Activated CD4-positive, alpha-beta T cell treated with anti-CD3 and anti-CD28 coated beads for 48 hours (primary cell): ENCODE measurements at regions not wholly inside any gene's neighbourhood (a gene's known extent, or its start where the extent isn't known, plus 50 kb on each side); places are given as distances from the start of the nearest gene placed in this dataset.
"Not testable (repeated sequence)": the region's sequence is repeated elsewhere in the genome, so short reads cannot be mapped to it uniquely, and the experiment has no call there.

Experiments
- DNase-seq: peaks from one replicate; pipeline ENCODE4 v3.0.0-alpha.2; 2020

DNA sequence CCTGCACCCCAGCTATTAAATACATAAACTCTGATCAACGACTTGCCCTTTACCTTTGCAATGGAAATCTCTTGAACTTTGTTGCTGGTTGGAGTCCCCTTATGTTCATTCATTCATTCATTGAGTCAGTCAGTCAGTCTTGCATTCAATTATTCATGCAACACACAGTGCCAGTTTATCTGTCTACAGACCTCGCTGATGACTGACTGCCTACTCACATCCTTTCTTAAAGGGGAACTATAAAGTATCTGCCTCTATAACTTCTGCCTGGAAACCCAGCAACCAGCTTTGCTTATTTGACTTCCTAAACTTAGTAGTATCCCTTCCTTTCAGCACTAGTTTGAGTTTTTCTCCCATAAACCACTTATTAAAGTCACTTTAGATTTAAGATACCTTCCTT, 620.8 kb upstream of the ADGRL3 start:
- DNase-seq: no peak

DNA sequence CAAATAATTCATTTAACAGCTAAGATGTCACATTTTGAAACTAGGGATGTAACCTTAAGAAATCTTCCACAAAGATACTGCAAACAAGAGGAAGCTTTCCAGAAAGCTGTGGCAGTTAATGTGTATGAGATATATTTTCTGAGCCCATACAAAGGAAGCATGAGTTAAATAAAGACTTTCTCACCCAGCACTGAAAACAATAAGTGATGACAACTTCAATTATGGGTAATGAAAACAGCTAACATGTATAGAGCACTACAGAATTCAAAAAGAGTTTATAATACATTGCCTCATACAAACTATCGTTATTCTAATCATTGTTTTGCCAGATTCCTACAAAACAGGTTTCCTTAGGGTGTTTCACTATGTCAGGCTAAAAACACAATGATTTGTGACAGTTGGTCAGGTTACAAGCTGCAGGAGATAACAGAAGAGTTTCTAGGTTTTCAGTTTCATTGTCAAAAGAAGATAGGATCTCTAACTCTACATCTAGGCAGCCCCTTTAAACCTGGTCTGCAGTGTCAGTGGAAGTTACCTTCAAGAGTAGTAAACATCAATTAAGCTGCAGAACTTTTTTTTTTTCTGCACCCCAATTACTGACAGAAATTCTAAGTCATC, 618.1 kb upstream of the ADGRL3 start:
- no peak for DNase-seq

DNA sequence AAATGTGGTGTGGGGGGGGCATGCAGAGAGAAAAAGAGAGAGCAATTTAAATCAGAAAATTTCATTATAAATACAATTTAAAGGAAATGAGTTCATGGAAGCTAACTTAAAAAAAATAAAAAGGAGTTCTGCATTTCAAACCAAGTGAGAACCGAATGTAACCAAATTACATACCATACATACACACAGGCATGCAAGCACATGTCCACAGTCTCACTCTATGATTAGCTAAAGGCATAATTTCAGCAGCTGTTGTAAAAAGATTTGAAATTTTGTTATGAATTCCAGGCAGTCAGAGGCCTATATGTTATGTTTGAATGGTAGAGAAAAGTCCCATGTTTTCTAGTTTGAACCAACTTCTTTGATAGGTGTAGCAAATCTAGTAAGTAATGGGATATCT, 611.6 kb upstream of the ADGRL3 start:
- DNase-seq: no peak

DNA sequence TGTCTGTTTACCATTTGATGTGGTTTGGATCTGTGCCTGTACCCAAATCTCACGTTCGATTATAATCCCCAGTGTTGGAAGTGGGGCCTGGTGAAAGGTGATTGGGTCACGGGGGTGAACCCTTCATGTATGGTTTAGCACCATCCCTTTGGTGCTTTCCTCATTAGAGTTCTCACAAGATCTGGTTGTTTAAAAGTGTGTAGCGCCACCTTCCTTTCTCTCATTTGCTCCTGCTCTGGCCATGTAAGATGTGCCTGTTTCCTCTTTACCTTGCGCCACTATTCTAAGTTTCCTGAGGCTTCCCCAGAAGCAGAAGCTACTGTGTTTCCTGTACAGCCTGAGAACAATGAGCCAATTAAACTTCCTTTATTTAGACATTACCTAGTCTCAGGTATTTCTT, 610.7 kb upstream of the ADGRL3 start:
- DNase-seq: no peak

DNA sequence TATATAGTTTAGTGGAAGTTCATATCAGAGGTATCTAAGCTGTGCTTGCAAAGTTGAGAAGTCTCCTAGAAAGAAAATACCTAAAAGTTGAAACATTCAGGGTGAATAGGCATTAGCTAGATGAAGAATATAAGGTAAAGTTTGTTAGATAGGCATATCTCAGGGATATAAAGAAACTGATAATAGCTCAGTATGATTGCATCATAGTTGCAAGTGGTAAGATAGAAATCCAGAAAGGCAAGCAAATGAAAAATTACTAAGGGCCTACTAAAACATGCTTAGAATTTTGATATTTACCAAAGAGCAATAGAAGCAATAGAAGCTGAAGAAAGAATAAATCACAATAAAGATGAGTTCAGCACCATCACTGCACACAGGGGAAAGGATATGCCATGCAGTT, 610.0 kb upstream of the ADGRL3 start:
- DNase-seq: no peak

DNA sequence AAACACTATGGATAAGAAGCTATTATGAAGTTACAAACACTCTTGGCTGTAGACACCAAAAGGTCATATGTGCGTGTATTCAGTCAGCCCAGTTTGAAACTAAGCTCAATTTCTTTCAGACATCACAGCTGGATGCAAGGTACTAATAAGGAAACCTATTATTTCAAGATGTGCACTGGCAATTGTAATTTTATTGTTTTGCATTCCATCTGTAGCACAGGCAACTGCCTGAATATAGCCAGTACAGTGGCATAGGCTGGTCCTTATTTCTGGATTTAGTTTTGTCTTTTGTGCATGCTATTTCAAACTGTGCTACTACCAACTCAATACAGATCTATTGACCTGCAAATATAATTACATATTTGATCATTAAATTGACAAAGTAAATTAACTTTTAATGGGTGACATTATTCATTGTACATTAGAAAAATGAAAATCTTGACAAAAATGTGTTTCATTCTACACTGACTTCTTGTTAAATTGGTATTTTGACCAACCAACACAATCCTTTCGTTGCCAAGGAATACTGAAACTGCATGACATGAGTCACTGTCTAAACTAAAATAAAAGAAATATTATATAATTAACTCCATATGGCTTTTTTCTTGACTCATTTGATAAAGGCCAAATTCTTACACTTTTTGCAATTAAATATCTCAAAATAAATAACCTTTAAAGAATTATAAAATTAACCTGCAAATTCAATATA, 594.3 kb upstream of the ADGRL3 start:
- no peak for DNase-seq

DNA sequence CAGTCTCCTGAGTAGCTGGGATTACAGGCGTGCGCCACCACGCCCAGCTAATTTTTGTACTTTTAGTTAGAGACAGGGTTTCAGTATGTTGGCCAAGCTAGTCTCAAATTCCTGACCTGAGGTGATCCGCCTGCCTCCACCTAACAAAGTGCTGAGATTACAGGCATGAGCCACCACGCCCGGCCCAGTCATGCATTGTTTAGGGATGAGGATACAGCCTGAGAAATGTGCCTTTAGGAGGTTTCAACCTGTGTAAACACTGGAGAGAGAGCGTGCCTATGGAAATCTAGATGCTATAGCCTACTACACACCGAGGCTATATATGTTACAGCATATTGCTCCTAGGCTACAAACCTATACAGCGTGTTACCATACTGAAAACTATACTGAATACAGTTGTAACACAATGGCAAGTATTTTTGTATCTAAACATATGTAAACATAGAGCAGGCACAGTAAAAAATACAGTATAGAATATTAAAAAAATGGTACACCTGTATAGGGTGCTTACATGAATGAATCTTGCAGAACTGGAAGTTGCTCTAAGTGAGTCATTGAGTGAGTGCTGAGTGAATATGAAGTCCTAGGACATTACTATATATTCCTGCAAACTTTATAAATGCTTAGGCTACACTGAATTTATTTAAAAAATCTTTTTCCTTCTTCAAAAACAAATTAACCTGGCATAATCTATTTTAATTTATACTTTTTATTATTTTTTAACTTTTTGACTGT, 588.2 kb upstream of the ADGRL3 start:
- DNase-seq: no peak

DNA sequence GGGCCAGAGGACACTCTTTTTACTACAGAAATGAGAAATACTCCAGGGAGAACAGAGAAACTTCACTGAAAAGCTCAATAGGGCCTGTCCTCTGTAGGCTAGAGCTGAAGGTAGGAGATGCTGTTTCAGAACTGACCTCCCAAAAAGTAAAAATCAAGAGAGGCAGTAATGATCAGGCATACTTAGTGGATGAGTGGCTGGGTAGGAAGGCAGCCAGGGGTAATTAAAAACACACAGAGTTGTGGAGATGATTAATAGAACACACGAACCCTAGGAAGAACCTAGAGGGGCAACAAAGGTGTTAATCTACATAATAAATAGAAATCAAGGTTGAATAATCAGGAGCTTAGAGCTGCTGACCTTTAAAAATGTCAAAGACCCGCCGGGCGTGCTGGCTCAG, 582.4 kb upstream of the ADGRL3 start:
- no peak for DNase-seq

DNA sequence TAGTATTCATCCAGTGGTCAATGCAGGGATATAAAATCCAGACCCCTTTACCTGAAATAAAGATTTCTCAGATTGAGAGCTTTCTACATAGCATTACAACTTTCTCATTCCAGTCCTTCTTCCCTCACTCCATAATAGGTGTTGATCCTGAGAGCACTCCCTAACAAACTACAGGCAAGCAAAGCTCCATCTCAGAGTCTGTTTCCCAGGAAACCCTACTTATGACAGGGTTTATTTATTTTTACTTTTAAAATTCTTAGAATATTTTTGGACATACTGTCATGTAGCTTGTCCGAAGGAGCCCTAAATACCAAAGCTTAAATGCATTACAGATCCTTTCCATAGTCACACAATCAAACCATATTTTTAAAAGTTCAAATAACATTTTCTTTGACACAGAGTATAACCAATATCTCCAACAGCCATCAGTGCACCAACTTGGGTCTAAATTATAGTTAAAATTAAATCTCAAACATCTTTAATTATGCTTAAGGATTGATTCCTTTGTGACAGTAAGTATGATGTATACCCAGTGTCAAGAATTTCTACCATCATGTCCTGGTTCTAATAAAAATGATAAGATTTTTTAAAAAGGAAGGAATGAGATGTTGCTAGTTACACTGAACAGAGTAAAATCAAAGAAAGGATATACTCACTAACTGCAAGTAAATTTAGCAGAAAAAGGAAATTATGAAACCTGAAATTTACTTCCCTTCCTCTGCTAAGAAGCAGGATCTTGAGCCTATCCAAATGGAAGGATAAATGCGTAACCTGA, 580.4 kb upstream of the ADGRL3 start:
- no peak for DNase-seq

DNA sequence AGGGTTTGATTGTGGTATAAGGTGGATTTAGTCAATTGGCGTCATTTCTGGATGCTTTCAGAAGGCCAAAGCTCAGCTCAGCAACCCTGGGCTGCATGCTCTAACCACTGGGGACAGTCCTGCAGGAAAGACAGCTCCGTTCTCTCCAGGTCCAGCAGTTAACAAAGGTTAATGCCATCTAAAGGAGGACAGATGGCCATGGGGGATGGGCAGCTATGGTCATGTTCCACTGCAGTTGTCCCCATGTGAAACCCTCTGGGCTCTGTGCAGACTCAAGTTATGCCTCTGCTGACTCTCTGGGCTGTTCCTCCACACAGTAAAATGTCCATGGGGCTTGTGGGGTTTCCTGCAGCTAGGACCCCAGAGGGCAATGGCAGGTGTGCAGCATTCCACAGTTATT, 562.1 kb upstream of the ADGRL3 start:
- no peak for DNase-seq

DNA sequence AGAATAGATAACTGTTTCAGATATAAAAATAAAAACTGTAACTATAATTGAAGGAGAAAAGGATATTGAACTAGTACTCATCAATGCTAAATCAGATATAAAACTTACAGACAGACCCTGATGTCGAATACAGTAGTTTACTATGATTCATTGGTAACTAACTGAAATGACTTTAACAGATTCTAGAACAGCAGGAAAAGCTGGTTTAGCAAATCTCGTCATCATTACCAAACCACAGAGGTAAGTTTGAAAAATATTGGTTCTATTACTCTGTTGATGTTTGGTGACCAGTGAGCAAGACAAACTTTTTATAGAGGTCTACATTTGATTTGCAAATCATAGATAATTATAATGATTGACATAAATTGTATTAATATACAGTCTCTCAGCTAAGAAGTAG, 551.4 kb upstream of the ADGRL3 start:
- DNase-seq: no peak

DNA sequence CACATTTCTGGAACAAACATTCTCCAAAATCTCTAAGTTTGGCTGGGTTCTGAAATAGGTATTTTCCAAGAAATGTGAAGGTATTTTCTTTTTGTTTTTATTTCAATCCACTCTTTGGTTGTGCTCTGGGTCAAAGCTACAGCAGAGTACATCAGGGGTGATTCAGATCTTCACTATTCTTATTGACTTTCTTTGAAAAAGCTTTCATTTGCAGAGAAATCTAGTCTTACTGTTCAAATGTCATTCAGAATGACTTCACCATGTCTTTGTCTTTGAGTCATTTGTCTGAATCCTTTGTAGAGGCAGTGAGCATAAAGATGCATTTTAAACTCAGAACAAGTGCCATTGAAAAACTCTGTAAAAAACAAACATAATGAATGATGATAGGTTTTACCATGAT, 547.2 kb upstream of the ADGRL3 start:
- DNase-seq: no peak

DNA sequence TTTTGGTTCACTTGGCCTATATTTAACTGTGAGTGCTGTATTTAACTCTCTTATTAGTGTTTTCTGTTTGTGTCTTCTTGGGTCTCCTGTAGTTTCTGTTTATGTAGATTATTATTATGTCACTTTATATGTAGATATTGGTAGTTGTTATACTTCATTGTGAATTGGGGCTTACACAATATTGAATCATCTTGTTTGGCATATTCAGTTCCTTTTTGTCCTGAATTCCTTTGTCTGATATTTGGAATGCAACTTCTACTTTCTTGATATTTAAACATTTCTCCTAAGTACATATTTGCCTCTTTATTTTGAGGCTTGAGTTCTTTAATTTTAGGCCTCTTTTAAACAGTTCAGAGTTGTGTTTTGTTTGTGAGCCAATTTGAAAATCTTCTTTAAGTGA, 544.8 kb upstream of the ADGRL3 start:
- DNase-seq: no peak

DNA sequence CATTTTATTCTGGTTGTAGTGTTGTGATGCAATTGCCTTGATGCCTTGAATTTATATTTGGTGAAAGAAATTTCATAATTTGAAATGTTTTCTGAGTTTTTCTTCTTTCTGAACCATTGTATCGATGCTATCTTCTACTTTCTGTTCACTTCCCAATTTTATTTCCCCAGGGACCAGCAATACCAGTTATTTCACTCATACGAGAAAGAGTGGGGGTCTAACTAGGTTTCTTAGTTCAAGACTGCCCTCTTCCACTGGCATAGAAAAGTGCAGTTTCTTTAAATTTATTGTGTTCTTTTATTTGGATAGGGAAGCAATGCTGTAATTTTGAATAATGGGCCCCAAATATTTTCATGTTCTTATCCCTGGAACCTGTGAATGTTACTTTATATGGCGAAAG, 544.0 kb upstream of the ADGRL3 start:
- DNase-seq: no peak

DNA sequence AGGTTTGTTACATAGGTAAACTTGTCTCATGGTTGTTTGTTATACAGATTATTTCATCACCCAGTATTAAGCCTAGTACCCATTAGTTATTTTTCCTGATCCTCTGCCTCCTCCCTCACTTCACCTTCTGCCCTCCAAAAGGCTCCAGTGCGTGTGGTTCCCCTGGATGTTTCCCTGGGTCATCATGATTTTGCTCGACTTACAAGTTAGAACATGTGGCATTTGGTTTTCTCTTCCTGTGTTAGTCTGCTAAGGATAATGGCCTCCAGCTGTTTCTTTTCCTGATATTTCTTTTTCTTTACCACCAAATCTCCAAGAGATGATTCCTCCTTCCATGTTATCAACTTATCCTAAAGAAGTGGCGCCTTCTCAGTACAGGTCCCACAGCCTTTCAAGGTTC, 543.1 kb upstream of the ADGRL3 start:
- DNase-seq: no peak

DNA sequence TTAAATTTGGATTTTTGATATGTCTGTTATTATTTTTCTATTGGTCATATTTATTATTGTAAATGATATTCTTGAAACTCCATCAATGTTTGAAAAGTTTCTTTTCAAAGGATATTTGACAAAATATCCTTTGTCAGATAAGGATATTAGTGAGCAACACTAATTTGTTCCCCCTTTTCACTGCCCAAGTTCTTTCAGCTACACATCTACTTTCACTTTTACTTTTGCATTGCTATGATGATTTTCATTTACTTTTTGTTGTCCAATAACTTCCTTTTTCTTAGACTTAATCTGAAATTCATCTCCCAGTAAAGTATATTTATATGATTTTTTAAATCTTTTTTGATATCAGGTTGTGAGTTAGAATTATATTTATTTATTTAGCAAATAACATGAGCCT, 542.3 kb upstream of the ADGRL3 start:
- no peak for DNase-seq

DNA sequence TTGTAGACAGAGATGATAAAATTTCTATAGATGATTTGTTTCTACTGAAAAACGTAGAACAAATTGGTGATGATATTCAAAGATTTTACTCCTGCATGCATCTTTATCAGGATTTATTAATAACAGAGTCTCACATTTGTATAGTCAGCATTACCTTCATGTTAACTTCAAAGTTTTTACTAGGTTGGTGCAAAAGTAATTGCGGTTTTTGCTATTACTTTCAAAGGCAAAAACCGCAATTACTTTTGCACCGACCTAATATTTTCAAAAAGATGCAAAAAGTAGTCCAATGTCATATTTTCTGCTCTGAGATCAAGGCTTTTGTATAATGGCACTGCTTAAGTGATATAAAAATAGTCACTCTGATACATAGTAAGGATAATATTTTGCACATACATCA, 536.4 kb upstream of the ADGRL3 start:
- DNase-seq: no peak

DNA sequence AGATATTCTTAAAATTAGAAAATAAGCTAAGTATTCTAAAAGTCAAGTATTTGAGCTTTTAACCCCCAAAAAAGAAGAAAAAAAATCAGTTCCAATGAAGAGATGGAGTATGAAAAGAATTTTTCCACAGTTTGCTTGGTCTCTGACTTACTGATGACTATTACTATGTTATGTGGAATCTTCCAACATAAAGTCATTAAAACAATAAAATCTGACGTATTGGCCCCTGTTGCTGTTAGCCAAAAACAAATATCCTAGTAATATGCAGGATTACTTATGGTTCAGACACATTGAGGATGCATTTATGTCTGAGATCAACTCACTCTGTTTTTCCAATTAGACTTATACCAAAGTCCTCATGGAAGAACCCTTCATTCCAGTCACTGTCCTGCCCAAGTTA, 517.2 kb upstream of the ADGRL3 start:
- no peak for DNase-seq

DNA sequence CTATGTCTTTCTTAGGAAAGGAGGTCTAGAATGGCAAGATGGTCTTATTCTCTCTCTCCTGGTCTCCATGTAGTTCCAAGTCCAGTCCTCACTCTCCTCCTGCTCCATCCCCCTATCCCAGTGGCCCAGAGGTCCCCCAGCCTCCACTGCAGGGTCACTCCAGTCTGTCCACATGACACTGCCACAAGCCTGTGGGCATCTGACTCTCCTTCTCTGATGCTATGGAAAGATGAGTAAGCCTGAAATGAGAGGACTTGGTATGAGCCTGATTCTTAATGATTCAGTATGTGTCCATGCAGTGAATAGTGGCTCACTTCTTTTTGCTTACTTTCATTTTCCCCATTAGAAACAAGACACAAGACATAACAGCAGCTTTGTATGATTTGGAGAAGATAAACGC, 516.8 kb upstream of the ADGRL3 start:
- DNase-seq: no peak

DNA sequence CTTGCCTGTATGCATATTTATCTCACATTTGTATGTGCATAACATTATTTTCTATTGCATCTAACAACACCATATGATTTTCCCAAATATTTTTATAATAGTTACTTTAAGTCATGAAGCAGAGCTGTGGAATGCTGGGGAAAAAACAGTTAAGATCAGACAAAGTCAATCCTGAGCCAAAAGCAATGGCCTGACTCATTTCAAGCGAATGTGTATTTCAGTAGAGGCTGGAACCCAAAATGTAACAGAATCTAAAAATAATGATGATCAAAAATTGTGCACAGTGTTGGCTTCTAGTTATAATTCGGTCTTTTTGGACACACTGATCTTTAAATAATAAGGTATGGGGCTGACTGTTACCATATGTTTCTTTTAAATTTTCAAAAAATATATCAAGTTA, 516.2 kb upstream of the ADGRL3 start:
- no peak for DNase-seq

DNA sequence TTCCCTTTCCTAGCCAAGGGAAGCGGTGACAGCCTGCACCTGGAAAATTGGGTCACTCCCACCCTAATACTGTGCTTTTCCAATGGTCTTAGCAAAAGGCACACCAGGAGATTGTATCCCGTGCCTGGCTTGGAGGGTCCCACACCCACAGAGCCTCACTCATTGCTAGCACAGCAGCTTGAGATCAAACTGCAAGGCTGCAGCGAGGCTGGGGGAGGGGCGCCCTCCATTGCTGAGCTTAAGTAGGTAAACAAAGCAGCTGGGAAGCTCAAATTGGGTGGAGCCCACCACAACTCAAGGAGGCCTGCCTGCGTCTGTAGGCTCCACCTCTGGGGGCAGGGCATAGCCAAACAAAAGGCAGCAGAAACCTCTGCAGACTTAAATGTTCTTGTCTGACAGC, 504.1 kb upstream of the ADGRL3 start:
- not testable (repeated sequence) for DNase-seq

DNA sequence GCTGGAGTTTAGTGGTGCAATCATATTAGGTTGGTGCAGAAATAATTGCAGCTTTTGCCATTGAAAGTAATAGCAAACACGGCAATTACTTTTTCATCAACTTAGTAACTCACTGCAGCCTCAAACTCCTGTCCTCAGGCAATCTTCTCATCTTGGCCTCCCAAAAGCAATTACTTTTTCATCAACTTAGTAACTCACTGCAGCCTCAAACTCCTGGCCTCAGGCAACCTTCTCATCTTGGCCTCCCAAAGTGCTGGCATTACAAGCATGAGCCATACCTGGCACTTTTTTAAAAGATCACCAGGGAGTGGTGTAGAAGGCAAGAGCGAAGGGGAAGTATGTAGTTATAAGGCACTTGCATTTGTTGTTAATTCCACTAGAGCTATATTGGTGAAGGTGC, 491.1 kb upstream of the ADGRL3 start:
- no peak for DNase-seq

DNA sequence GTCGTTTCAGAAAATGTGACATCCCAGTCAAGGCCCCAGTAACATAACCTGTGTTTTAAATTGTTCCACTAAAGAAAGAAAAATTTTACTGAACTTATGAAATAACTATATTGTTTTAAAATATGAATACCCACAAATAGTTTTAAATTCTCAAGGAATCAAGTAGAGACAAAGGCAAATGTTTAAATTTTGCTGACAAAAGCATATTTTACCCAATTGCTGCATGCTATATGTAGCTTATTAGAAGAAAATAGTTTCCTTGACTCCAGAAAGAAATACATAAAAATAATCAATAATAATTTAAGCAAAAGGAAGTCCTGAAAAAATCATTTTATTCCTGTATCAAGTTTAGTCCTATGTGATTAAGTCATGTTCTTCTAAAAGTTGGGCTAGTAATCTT, 481.3 kb upstream of the ADGRL3 start:
- no peak for DNase-seq

DNA sequence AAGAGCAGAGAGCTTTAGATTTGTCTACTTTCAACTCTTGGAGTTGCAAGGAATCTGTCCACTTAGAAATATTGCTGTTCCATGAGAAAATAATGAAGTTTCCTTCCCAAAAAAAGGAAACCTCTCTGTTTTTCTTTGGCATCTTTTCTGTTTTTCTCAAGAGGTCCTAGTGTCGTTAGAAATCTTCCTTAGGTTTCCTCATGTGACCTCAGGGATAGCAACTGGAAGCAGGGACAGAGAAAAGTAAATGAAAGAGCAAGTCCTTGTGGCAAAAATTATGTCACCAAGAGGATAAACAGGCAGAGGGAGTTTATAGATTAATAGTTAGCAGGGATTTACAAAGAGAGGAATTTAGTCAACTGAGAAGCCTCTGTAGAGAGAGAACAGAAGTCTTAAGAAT, 478.4 kb upstream of the ADGRL3 start:
- no peak for DNase-seq
